GOT3 (cell line): ENCODE measurements at regions not wholly inside any gene's neighbourhood (a gene's known extent, or its start where the extent isn't known, plus 50 kb on each side); places are given as distances from the start of the nearest gene placed in this dataset.

Experiments
- DNase-seq: peaks from one replicate; lab custom pipeline; 2025; ENCODE audit warnings: mixed read lengths; lab: John Stamatoyannopoulos, UW

DNA sequence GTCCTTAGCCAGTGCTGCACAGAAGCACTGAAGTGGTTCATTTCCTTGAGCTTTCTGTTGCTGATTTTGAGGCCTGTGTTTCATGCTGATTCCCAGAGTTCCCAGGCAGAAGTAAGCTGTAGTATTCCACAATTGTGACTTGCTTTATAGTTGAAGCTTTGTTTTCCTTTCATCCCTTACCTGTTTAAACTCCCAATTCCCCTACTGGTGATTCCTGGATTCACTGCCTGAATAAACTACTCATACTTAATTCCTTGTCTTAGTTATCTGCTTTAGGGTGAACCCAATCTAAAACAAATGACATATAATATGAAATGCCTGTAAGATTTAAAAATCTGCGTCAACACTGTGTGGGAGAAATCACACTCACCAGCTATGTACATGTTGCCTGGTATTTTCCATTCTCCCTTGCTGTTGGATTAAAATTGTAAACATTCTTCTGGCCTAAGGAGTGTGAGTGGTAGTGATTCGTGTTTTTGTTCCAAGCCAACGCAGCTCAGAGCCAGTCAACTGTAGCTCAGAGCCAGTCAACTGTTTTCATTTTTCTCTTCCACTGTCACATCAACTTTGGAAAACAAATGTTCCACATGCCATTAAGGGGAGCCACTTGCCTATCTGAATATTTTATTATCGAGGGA lies 879.4 kb downstream of the MRPL39 start:
- no peak for DNase-seq

GRCh38 chr21:24716281-24716918 lies 890.9 kb downstream of the MRPL39 start:
- no peak for DNase-seq

- no peak for DNase-seq
Measured at GRCh38 chr21:24714646-24715200, 892.6 kb downstream of the MRPL39 start.

DNA sequence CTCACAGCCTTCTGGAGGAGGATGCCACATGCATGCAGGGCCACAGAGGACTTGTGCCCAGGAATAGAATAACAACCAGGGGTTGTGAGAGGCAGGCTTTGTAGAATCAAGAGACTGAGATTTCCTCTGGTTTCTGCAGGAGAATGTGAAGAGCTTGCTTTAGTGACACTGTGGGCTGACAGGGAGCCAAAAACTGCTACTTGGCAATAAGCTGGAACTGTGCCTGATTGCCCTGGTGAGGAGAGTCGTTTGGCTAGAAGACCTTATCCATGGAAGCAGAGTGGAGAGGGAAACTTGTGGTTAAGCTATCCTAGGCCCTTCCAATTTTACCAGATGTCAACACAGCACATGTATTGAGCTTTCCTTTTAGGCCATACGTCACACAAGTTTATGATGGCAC lies 902.1 kb downstream of the MRPL39 start:
- DNase-seq = no peak

- no peak for DNase-seq
Measured at GRCh38 chr21:24693779-24694178, 913.5 kb downstream of the MRPL39 start.

DNA sequence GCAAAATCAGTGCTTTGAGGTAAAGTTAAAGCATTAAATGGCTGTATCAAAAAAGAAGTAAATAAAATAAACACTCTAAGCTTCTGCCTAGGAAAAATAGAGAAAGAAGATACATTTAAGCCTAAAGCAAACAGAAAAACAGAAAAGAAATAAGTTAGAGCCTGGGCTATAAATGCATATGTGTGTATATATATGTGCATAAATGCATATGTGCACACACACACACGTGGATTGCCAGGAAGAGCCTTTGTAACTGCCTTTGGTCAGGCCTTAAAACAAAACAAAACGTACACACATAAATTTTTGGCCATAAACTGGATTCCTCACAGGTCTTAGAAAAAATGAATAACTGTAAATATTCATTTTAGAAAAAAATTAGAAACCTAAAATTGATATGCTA lies 925.8 kb downstream of the MRPL39 start:
- no peak for DNase-seq

GRCh38 chr21:24671901-24672300 lies 935.4 kb downstream of the MRPL39 start:
- no peak for DNase-seq

GRCh38 chr21:24658926-24659325 lies 948.4 kb downstream of the MRPL39 start:
- DNase-seq = no peak

DNA sequence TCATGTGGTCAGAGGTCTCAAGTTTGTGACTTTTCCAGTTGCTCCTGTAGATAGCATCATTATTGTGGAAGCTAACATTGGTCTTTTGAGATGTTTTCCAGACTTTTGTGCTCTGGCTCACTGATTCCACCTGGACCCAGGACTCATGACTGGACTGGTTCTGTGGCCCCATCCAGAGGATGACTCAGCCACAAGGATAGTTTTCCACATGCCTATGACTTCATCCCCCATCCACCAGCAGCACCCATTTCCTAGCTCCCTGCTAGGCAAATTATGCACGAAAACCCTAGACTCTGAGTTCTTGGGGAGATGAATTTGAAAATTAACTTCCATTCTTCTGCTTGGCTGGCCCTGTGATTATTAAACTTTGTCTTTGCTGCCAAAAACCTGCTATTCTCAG lies 949.3 kb downstream of the MRPL39 start:
- no peak for DNase-seq

GRCh38 chr21:24649691-24650090 lies 957.6 kb downstream of the MRPL39 start:
- DNase-seq = no peak

- DNase-seq = no peak
Measured at GRCh38 chr21:24636696-24637095, 970.6 kb downstream of the MRPL39 start.

GRCh38 chr21:24634749-24635148 lies 972.5 kb downstream of the MRPL39 start:
- no peak for DNase-seq

DNA sequence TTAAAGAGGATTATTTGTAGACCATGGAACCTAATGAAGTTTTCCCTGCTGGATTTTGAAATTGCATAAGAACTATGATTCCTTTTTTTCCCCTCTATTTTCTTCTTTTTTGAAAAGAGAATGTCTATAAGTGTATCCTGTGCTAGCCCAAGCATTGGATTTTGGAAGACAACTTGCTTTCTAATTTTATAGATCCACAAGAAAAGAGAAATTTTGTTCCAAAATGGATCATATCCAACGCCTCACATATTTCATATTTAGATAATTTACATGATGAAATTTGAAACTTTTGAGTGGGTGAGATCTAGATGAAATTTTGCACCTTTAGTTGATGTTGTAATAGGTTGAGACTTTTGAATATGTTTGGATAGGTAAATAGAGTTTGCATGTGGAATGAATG lies 978.7 kb downstream of the MRPL39 start:
- DNase-seq = no peak

DNA sequence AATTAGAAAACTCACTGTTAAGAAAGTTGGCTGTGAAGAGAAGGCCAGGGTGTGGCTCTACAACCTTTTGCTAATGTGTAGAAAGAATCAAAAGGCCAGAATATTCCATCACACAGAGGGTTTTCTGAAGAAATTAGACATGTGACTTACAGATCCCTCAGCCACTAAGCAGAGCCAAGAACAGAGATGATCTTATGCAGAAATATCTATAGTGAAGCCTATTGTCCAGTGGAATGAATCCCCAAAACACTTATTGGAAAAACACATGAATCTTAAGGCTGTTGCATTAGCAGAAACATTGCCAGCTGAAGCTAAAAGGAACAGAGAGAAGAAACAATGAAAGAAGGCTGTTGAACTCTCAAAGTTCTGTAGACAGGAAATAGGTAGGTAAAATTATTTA lies 979.2 kb downstream of the MRPL39 start:
- no peak for DNase-seq

- no peak for DNase-seq
Measured at GRCh38 chr21:24617819-24618218, 989.5 kb downstream of the MRPL39 start.

DNA sequence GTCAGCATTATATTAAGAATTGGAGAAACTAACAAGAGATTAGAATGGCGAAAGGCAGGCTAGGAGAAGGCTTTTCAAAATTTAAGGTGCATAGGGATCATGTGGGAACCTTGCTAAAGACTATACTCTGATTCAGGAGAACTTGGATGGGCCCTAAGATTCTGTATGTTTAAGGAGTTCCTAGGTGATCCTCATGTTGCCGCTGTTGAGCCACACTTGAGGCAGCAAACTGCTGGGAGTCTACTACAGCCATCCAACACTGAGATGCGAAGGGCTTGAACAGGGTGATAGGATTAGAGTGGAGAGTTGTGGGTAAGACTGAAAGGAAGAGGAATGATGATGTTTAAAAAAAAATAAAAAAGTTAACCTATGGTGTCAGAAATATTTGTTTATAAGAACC lies 1013.2 kb downstream of the MRPL39 start:
- DNase-seq = no peak

DNA sequence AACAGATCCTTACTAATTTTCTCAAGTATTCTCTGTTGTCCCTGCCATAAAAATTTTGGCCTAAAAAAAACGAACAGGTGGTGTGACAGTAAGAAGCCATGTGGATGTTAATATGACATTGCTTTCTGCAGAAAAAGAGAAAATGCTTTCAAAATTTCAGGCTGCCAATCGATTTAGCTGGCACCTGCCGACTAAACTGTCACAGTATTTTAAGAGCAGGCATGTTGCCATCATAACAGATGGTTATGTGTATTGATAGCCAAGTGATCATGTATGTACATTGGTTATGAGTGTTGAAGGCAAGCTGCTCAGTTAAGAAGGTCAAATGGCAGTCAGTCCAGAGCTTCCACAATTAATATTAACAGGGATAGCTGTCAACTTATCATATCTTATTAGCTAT lies 1017.0 kb downstream of the MRPL39 start:
- DNase-seq = no peak

DNA sequence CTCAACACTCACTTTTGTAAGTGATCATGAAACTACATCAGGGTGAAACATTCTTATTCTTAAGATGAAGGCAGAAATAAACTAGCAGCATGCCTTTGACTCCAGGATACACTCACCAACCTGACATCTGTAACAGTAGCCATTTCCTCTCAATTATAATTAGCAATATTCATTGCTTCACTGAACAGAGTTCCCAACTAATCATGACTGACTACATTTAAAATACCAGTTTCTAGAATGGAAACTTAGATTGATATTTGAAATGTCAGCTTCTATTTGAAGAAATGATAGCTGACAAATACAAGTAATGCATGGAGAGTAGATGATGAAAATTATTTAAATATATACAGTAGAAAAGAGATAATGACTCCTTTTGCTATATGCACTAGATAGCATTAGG lies 1023.8 kb downstream of the MRPL39 start:
- no peak for DNase-seq

- DNase-seq = no peak
Measured at GRCh38 chr21:24577301-24577700, 1030.0 kb downstream of the MRPL39 start.

DNA sequence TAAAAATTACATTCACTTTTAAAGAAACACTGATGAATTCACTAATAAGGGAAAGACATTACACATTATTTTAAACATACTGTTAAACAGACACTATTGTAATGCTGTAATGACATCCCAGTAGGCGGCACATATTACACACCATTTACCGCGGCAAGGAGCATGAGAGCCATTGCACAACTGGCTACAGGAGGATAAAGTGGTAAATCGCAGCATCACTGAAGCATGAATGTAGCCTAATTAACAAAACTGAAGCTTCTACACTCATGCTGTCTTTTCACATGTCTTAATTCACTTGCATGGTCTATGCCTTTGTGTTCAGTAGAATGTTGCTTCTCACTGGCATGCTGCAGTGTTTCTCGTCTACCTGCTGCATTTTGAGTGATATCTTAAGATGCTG lies 1046.0 kb downstream of the MRPL39 start:
- DNase-seq = no peak

DNA sequence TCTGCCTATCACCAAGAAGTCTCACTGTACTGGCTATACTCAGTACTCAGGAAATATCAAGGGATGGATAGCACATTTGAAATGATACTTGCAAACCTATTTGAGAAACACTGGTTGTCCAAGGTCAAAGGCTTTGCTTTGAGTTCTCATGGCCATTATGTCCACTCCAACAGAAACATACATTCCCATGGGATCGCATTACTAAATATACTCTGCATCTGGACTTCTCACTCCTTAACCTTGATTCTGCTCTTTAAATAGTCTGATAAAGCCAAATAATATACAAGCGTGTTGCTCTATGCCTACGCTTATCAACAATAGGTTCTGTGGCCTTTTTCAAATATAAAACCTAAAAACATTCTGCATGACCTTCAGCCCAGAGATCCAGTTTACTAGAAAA lies 1054.8 kb downstream of the MRPL39 start:
- DNase-seq = no peak

- DNase-seq = no peak
Measured at GRCh38 chr21:24545807-24546361, 1061.4 kb downstream of the MRPL39 start.

DNA sequence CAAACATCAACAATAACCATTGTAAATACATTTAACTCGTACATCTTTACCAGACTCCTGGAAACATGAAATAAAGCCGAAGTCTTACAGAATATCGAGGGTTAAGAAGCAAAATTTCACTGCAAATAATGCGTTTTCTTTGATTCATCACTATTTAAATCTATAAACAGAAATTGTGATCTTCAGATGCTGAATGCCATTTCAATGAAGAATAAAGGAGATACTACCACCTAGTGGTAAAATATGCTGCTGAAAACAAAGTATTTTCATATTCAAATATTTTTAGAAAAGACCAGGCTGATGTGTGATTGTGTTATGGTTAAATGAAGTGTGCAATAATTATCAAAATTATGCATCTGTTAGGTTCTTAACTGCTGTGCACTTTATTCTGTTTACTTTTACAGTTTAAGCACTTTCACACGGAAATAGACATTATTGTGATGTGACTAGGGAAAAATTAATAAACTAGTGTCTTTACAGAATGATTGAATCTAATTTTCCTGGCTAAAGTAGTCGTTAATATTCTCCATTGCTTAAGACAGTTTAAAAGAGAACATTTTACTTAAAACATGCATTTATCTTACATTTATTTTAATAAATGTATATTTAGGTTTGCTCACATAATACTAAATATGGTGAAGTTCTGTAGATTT lies 1093.1 kb downstream of the MRPL39 start:
- DNase-seq = no peak
